ENCODE measurements at regions not wholly inside any gene's neighbourhood (a gene's known extent, or its start where the extent isn't known, plus 50 kb on each side); places are given as distances from the start of the nearest gene placed in this dataset.

DNA sequence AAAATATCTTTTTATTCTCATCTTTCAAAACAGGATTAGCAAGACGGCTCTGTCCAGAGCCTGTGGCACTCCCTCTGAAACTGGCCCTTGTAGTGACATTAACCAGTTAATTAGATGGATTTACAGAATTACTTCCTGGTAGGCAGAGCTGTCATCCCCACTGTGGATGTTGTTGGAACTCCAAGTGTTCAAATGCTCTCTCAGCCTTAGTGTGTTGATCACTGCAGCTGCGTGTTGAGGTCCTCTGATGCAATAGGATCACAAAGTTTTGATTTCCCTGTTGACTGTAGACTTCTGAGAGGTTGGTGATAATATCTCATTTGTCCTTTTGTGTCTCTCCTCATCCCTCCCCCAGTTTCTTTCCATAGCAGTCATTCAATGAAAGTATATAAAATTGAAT, 117.3 kb upstream of the CDK6 start:
- intact Hi-C loops (cut with micrococcal nuclease): no loop called here
- Histone ChIP-seq H3K4me2 (replicated peaks; ENCODE audit: extremely low read depth, low read length, poor library complexity, severe bottlenecking) (no peak overlapping the region), H3K9ac (ENCODE audit: insufficient read depth, low read length, poor library complexity, severe bottlenecking) (no peak overlapping the region), H3K36me3 (replicated peaks in 1 of 2; ENCODE audit: control insufficient read depth in 1 of 2, insufficient read depth in 2 of 2, low read length in 2 of 2) (no peaks in the 10 kb centered on the region), H4K20me1 (ENCODE audit: insufficient read depth, low read length) (no peaks in the 10 kb centered on the region), H3K4me1 (ENCODE audit: control insufficient read depth in 1 of 2, insufficient read depth in 2 of 2, low read length in 2 of 2) (no peaks in the 10 kb centered on the region), H3K79me2 (ENCODE audit: insufficient read depth, low read length) (no peaks in the 10 kb centered on the region), H2AFZ (ENCODE audit: insufficient read depth, low read depth, low read length, poor library complexity, severe bottlenecking) (no peak overlapping the region), H3K9me3 (replicated peaks in 1 of 2; ENCODE audit: control insufficient read depth in 1 of 2, insufficient read depth in 1 of 2, low read length in 2 of 2) (peaks cover 0 to 3% of the 10 kb centered on the region in 2 donors), H3K27me3 (ENCODE audit: control insufficient read depth in 2 of 2, insufficient read depth in 2 of 2, low read length in 2 of 2) (no peaks in the 10 kb centered on the region), H3K27ac (ENCODE audit: low read depth in 1 of 2, low read length in 2 of 2) (no peak overlapping the region), H3K4me3 (replicated peaks in 1 of 3; ENCODE audit: low read depth in 2 of 3, low read length in 3 of 3) (no peak overlapping the region)
- H3K4me1 Mint-ChIP-seq: no peaks in the 10 kb centered on the region
- no peak for TF ChIP-seq CTCF (IDR thresholded peaks at IDR 0.05)
- H3K4me3 Mint-ChIP-seq: no peak overlapping the region
- peaks cover 7 to 18% (median 12%) of the 10 kb centered on the region in 7 donors for H3K9me3 Mint-ChIP-seq
- no peaks in the 10 kb centered on the region for H3K36me3 Mint-ChIP-seq
- no peak for DNase-seq
- 100% methylated on average over 1 of the region's 2 CpGs for WGBS (ENCODE audit: insufficient coverage)
- no peaks in the 10 kb centered on the region for H3K27me3 Mint-ChIP-seq (ENCODE audit: low read depth in 3 of 3)
- no peak overlapping the region for H3K27ac Mint-ChIP-seq

- Mint-ChIP-seq H3K4me1 (no peaks in the 10 kb centered on the region), H3K4me3 (no peak overlapping the region), H3K27ac (no peak overlapping the region), H3K27me3 (ENCODE audit: low read depth in 3 of 3) (no peaks in the 10 kb centered on the region), H3K36me3 (no peaks in the 10 kb centered on the region), H3K9me3 (peaks cover 0 to 6% (median 5%) of the 10 kb centered on the region in 7 donors)
- no peaks in the 10 kb centered on the region for H3K79me2 ChIP-seq (ENCODE audit: insufficient read depth, low read length)
- intact Hi-C loops (cut with micrococcal nuclease): no loop called here
- H2AFZ ChIP-seq (ENCODE audit: insufficient read depth, low read depth, low read length, poor library complexity, severe bottlenecking): no peak overlapping the region
- no peak overlapping the region for H3K27ac ChIP-seq (ENCODE audit: low read depth in 1 of 2, low read length in 2 of 2)
- H3K27me3 ChIP-seq (ENCODE audit: control insufficient read depth in 2 of 2, insufficient read depth in 2 of 2, low read length in 2 of 2): no peaks in the 10 kb centered on the region
- H3K9me3 ChIP-seq (replicated peaks in 1 of 2; ENCODE audit: control insufficient read depth in 1 of 2, insufficient read depth in 1 of 2, low read length in 2 of 2): no peaks in the 10 kb centered on the region
- H3K36me3 ChIP-seq (replicated peaks in 1 of 2; ENCODE audit: control insufficient read depth in 1 of 2, insufficient read depth in 2 of 2, low read length in 2 of 2): no peaks in the 10 kb centered on the region
- WGBS (ENCODE audit: insufficient coverage): no CpG with 5 or more reads among the region's 1 CpG
- no peaks in the 10 kb centered on the region for H4K20me1 ChIP-seq (ENCODE audit: insufficient read depth, low read length)
- H3K4me1 ChIP-seq (ENCODE audit: control insufficient read depth in 1 of 2, insufficient read depth in 2 of 2, low read length in 2 of 2): no peaks in the 10 kb centered on the region
- no peak overlapping the region for H3K4me3 ChIP-seq (replicated peaks in 1 of 3; ENCODE audit: low read depth in 2 of 3, low read length in 3 of 3)
- no peak for DNase-seq
- TF ChIP-seq CTCF (IDR thresholded peaks at IDR 0.05): no peak
- no peak overlapping the region for H3K4me2 ChIP-seq (replicated peaks; ENCODE audit: extremely low read depth, low read length, poor library complexity, severe bottlenecking)
- no peak overlapping the region for H3K9ac ChIP-seq (ENCODE audit: insufficient read depth, low read length, poor library complexity, severe bottlenecking)
Observed at GRCh38 chr7:92949748-92950147, 113.4 kb upstream of the CDK6 start.

All from CD14-positive monocyte (primary cell).